Endodermal cell (in vitro differentiated cells): ENCODE measurements at regions not wholly inside any gene's neighbourhood (a gene's known extent, or its start where the extent isn't known, plus 50 kb on each side); places are given as distances from the start of the nearest gene placed in this dataset.

Experiments
- DNase-seq: peaks from one replicate; pipeline ENCODE4 v3.0.0-alpha.2; 2017
- H3K27ac ChIP-seq: 2 replicates; pipeline ENCODE4 v1.5.1; 2013; ENCODE audit warnings: mild to moderate bottlenecking, low read depth, low read length, moderate library complexity
- H3K27me3 ChIP-seq: 2 replicates; pipeline ENCODE4 v1.6.1; 2013; ENCODE audit warnings: mild to moderate bottlenecking, low read length, moderate library complexity; ENCODE audit not compliant: insufficient read depth, control insufficient read depth, poor library complexity, severe bottlenecking
- H3K36me3 ChIP-seq: 2 replicates; pipeline ENCODE4 v1.7.0; 2013; ENCODE audit warnings: mild to moderate bottlenecking, low read length, moderate library complexity; ENCODE audit not compliant: control insufficient read depth, insufficient read depth
- H3K4me1 ChIP-seq: one replicate; pipeline ENCODE4 v1.7.0; 2013; ENCODE audit warnings: low read length; ENCODE audit not compliant: control insufficient read depth, insufficient read depth
- H3K4me3 ChIP-seq: 2 replicates; pipeline ENCODE4 v1.5.1; 2013; ENCODE audit warnings: mild to moderate bottlenecking, low read length, moderate library complexity
- H3K9ac ChIP-seq: 2 replicates; pipeline ENCODE4 v1.6.1; 2013; ENCODE audit warnings: mild to moderate bottlenecking, low read length, moderate library complexity; ENCODE audit not compliant: poor library complexity, severe bottlenecking; ENCODE audit errors: extremely low read depth
- H3K9me3 ChIP-seq: 2 replicates; pipeline ENCODE4 v1.6.1; 2013; ENCODE audit warnings: mild to moderate bottlenecking, low read length, moderate library complexity; ENCODE audit not compliant: control insufficient read depth
- H3K27ac Mint-ChIP-seq: 2 replicates; pipeline ENCODE4 v1.8.0; 2020; ENCODE audit warnings: mixed read lengths
- H3K27me3 Mint-ChIP-seq: 2 replicates; pipeline ENCODE4 v1.8.0; 2021; ENCODE audit warnings: mild to moderate bottlenecking, mixed read lengths; ENCODE audit not compliant: insufficient read depth
- H3K36me3 Mint-ChIP-seq: 2 replicates; pipeline ENCODE4 v1.8.0; 2020; ENCODE audit warnings: low read depth, mixed read lengths
- H3K4me1 Mint-ChIP-seq: 2 replicates; pipeline ENCODE4 v1.8.0; 2020; ENCODE audit warnings: mixed read lengths
- H3K4me3 Mint-ChIP-seq: 2 replicates; pipeline ENCODE4 v1.8.0; 2020; ENCODE audit warnings: mild to moderate bottlenecking, moderate library complexity, mixed read lengths
- H3K9me3 Mint-ChIP-seq: 2 replicates; pipeline ENCODE4 v1.8.0; 2020; ENCODE audit warnings: mild to moderate bottlenecking, mixed read lengths
- CTCF ChIP-seq: fragments of 200-600 bp; sonication (generic); conservative IDR thresholded peaks from 2 replicates; pipeline ENCODE4 v1.5.0; 2021; ENCODE audit warnings: antibody characterized with exemption, mild to moderate bottlenecking
- WGBS, 2 experiments: methylation state at CpG; one replicate each; pipeline versions ENCODE4 v1.1.5 to v1.1.7; 2013; ENCODE audit warnings: missing lambda C conversion rate in 2 of 2, mixed read lengths in 1 of 2; ENCODE audit not compliant: insufficient coverage in 1 of 2, insufficient read length in 1 of 2; 5-methylcytosine and 5-hydroxymethylcytosine counted together

GRCh38 chr4:26009502-26009901 is 95.5 kb downstream of the SMIM20 start:
- peaks cover 6% of the 10 kb centered on the region for H3K4me1 Mint-ChIP-seq
- WGBS, 2 experiments: 84% methylated on average over 3 of the region's 3 CpGs; no CpG with 5 or more reads in 1 of the 2 experiments

GRCh38 chr4:26010304-26010703 is 96.3 kb downstream of the SMIM20 start:
- Mint-ChIP-seq H3K27me3 (no peaks in the 10 kb centered on the region), H3K27ac (no peak overlapping the region), H3K4me3 (no peak overlapping the region), H3K4me1 (peaks cover 6% of the 10 kb centered on the region), H3K9me3 (peaks cover 17% of the 10 kb centered on the region), H3K36me3 (no peaks in the 10 kb centered on the region)
- H3K4me1 ChIP-seq: no peaks in the 10 kb centered on the region
- no peaks in the 10 kb centered on the region for H3K36me3 ChIP-seq
- no peak overlapping the region for H3K27ac ChIP-seq
- 49% methylated on average over 2 of the region's 2 CpGs; no CpG with 5 or more reads in 1 of the 2 experiments for WGBS, 2 experiments
- H3K27me3 ChIP-seq: no peaks in the 10 kb centered on the region
- H3K9me3 ChIP-seq: peaks cover 17% of the 10 kb centered on the region
- H3K4me3 ChIP-seq: no peak overlapping the region
- no peak for TF ChIP-seq CTCF
- DNase-seq: no peak
- H3K9ac ChIP-seq: no peak overlapping the region

More at GRCh38 chr4:26009502-26009901, 95.5 kb downstream of the SMIM20 start:
- no peak overlapping the region for H3K4me3 ChIP-seq
- Mint-ChIP-seq H3K4me3 (no peak overlapping the region), H3K9me3 (peaks cover 17% of the 10 kb centered on the region), H3K27ac (no peak overlapping the region), H3K36me3 (no peaks in the 10 kb centered on the region), H3K27me3 (no peaks in the 10 kb centered on the region)
- no peak for TF ChIP-seq CTCF
- no peak overlapping the region for H3K9ac ChIP-seq
- no peaks in the 10 kb centered on the region for H3K36me3 ChIP-seq
- H3K4me1 ChIP-seq: no peaks in the 10 kb centered on the region
- DNase-seq: no peak
- peaks cover 25% of the 10 kb centered on the region for H3K9me3 ChIP-seq
- no peaks in the 10 kb centered on the region for H3K27me3 ChIP-seq
- H3K27ac ChIP-seq: no peak overlapping the region

- no peaks in the 10 kb centered on the region for H3K36me3 ChIP-seq
- H3K9me3 ChIP-seq: peaks cover 11% of the 10 kb centered on the region
- no peak for DNase-seq
- H3K4me3 Mint-ChIP-seq: no peak overlapping the region
- no peak overlapping the region for H3K27ac Mint-ChIP-seq
- peaks cover 3% of the 10 kb centered on the region for H3K27me3 Mint-ChIP-seq
- peaks cover 6% of the 10 kb centered on the region for H3K4me1 Mint-ChIP-seq
- no peaks in the 10 kb centered on the region for H3K27me3 ChIP-seq
- no peaks in the 10 kb centered on the region for H3K4me1 ChIP-seq
- no peak overlapping the region for H3K9ac ChIP-seq
- H3K36me3 Mint-ChIP-seq: no peaks in the 10 kb centered on the region
- H3K9me3 Mint-ChIP-seq: peaks cover 10% of the 10 kb centered on the region
- WGBS, 2 experiments: 0% methylated on average over 2 of the region's 2 CpGs
- H3K4me3 ChIP-seq: no peak overlapping the region
- no peak overlapping the region for H3K27ac ChIP-seq
- no peak for TF ChIP-seq CTCF
These were observed 99.6 kb downstream of the SMIM20 start for GRCh38 chr4:26013629-26014028.
